ENCODE measurements at regions not wholly inside any gene's neighbourhood (a gene's known extent, or its start where the extent isn't known, plus 50 kb on each side); places are given as distances from the start of the nearest gene placed in this dataset.

DNA sequence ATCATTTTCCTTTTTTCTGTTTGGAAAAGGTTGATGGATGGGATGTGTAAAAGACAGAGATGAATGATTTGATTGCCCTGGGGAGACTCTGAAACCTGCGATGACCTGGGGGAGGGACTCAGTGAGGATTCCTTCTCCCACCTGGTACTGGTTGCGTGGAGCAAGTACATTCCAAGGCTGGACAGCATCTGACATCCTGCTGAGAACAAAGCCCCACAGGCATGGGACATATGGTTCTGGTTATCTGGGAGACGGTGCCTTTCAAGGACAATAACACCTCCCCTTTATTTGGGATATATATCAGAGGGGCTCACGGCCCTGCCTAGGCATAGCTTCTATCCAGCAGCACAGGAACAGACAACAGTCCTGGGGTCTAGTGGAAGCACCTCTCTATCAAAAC lies 527.8 kb downstream of the METTL15 start:
- TF ChIP-seq, protein P1, sequence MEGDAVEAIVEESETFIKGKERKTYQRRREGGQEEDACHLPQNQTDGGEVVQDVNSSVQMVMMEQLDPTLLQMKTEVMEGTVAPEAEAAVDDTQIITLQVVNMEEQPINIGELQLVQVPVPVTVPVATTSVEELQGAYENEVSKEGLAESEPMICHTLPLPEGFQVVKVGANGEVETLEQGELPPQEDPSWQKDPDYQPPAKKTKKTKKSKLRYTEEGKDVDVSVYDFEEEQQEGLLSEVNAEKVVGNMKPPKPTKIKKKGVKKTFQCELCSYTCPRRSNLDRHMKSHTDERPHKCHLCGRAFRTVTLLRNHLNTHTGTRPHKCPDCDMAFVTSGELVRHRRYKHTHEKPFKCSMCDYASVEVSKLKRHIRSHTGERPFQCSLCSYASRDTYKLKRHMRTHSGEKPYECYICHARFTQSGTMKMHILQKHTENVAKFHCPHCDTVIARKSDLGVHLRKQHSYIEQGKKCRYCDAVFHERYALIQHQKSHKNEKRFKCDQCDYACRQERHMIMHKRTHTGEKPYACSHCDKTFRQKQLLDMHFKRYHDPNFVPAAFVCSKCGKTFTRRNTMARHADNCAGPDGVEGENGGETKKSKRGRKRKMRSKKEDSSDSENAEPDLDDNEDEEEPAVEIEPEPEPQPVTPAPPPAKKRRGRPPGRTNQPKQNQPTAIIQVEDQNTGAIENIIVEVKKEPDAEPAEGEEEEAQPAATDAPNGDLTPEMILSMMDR (IDR thresholded peaks at IDR 0.05) = no peak
- TF ChIP-seq POLR2A (IDR thresholded peaks at IDR 0.05) = no peak
- H3K27me3 ChIP-seq = no peaks in the 10 kb centered on the region
- no peaks in the 10 kb centered on the region for H3K36me3 ChIP-seq
- DNase-seq = no peak
- H3K9me3 ChIP-seq = no peaks in the 10 kb centered on the region
- intact Hi-C loops (cut with DNase I) = no loop called here
- no peak overlapping the region for H3K27ac ChIP-seq
- no peaks in the 10 kb centered on the region for H3K4me1 ChIP-seq
- no peak overlapping the region for H3K4me3 ChIP-seq (replicated peaks in 1 of 3)
- WGBS, 2 donors = 51 to 57% methylated on average over 4 of the region's 4 CpGs

DNA sequence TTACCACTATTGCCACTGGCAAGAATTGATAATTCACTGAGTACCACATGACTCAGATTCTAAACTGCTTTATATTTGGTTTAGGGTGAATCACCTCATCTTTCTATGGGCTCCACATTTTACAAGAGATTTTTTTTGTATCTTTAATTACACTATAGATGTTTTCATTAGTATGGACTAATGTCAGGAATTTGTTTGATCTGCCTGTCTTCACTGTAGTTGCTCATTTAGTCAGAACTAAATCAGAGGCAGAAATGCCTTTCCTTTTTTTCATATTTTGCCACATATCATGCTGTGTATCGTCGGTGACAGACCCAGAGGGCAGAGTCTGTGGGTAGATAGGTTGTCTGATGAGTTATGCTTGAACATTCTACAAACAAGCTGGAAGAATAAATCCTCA lies 524.1 kb downstream of the METTL15 start:
- DNase-seq = no peak
- H3K4me1 ChIP-seq = no peaks in the 10 kb centered on the region
- TF ChIP-seq, protein P1 (IDR thresholded peaks at IDR 0.05) = no peak
- no peak for TF ChIP-seq POLR2A (IDR thresholded peaks at IDR 0.05)
- H3K36me3 ChIP-seq = no peaks in the 10 kb centered on the region
- 87 to 95% methylated on average over 2 of the region's 2 CpGs for WGBS, 2 donors
- intact Hi-C loops (cut with DNase I) = no loop called here
- H3K9me3 ChIP-seq = no peaks in the 10 kb centered on the region
- no peak overlapping the region for H3K27ac ChIP-seq
- no peak overlapping the region for H3K4me3 ChIP-seq (replicated peaks in 1 of 3)
- H3K27me3 ChIP-seq = no peaks in the 10 kb centered on the region

DNA sequence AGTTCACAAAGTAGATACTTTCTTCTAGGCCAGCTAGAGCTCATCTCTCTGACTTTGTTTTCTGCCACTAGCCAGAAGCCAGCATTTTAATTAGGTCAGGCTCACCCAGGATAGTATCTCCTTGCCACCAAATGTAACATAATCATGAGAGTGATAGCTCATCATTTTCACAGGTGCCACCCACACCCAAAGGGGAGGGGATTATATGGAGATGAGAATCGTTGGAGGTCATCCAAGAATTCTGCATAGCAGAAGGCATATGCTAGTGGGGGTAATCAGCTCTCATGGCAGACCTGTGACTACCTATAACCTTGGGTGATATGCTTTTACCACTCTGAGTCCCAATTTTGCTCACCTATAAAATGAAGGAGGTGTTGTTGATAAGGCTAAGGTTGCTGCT lies 523.0 kb downstream of the METTL15 start:
- Histone ChIP-seq H3K4me1 (no peaks in the 10 kb centered on the region), H3K27ac (no peak overlapping the region), H3K4me3 (replicated peaks in 1 of 3) (no peak overlapping the region), H3K27me3 (no peaks in the 10 kb centered on the region), H3K9me3 (no peaks in the 10 kb centered on the region), H3K36me3 (no peaks in the 10 kb centered on the region)
- TF ChIP-seq, protein P1 (IDR thresholded peaks at IDR 0.05) = no peak
- no peak for TF ChIP-seq POLR2A (IDR thresholded peaks at IDR 0.05)
- DNase-seq = no peak
- WGBS, 2 donors = 50 to 67% methylated on average over 1 of the region's 1 CpG
- intact Hi-C loops (cut with DNase I) = no loop called here

DNA sequence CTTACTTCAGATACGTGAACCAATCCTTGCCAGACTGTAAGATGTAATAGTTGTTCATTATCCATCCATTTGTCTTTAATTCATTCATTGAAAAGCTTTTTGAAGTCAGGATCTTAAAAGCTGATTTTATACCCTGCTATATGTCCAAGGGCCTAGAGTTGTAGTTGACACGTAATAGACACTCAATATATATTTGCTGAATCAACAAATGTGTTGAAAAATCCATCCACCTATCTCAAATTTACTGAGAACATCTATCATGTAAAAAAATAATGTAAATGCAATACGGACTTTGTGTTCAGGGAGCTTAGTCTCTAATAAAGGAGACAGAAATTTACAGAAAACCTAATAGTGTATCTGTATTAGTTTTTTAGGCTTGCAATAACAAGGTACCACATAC lies 521.0 kb downstream of the METTL15 start:
- Histone ChIP-seq H3K9me3 (no peaks in the 10 kb centered on the region), H3K36me3 (no peaks in the 10 kb centered on the region), H3K27me3 (no peaks in the 10 kb centered on the region), H3K4me1 (no peaks in the 10 kb centered on the region), H3K4me3 (replicated peaks in 1 of 3) (no peak overlapping the region), H3K27ac (no peak overlapping the region)
- no peak for TF ChIP-seq POLR2A (IDR thresholded peaks at IDR 0.05)
- TF ChIP-seq, protein P1 (IDR thresholded peaks at IDR 0.05) = no peak
- no peak for DNase-seq
- WGBS, 2 donors = 86 to 90% methylated on average over 3 of the region's 3 CpGs
- intact Hi-C loops (cut with DNase I) = no loop called here

DNA sequence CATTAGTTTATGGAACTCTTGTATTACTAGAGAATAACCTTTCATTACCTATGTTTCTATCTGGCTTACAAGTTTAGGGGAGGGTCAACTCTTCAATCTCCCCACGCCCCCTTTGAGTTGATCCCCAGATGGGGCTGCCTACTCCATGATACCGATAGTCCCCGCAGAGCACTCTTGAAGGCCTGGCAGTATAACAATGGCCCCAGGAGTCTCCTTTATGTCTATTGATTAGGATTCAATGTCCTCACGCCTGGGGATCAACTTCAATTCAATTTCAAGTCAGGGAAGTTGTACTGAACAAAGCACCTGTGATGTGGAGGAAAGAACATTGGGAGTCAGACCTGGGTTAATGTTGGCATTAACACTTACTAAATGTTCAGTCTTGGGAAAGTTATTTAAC lies 520.2 kb downstream of the METTL15 start:
- Histone ChIP-seq H3K9me3 (no peaks in the 10 kb centered on the region), H3K36me3 (no peaks in the 10 kb centered on the region), H3K4me3 (replicated peaks in 1 of 3) (no peak overlapping the region), H3K27me3 (no peaks in the 10 kb centered on the region), H3K27ac (no peak overlapping the region), H3K4me1 (no peaks in the 10 kb centered on the region)
- intact Hi-C loops (cut with DNase I) = no loop called here
- DNase-seq = no peak
- TF ChIP-seq, protein P1 (IDR thresholded peaks at IDR 0.05) = no peak
- no peak for TF ChIP-seq POLR2A (IDR thresholded peaks at IDR 0.05)
- 74 to 80% methylated on average over 4 of the region's 4 CpGs for WGBS, 2 donors

All from thyroid gland (tissue), 4 donors.